ENCODE measurements at regions not wholly inside any gene's neighbourhood (a gene's known extent, or its start where the extent isn't known, plus 50 kb on each side); places are given as distances from the start of the nearest gene placed in this dataset.
"Not testable (repeated sequence)": the region's sequence is repeated elsewhere in the genome, so short reads cannot be mapped to it uniquely, and the experiment has no call there.

DNA sequence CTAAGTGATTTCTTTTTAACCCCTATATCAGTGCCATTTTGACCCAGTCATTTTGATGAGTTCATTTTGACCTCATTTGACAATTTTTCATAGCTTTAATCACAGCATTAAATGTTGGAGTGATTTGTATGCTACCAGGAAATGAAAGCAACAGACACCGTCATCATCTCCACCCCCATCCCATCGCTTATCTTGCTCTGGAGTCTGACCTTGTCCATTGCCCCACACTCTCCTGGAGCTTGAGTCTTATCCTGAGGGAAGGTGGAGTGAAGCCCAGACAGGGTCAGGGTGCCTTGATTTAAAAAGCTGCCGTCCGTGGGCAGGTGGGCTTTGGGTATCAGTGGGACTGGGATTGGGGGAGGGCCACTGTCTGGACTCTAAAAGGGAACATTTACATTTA lies 94.7 kb upstream of the JCAD start:
- H3K9me3 Mint-ChIP-seq, result peaks cover 4% of the 10 kb centered on the region; the same call in 1 of the 2 replicates
- H3K4me1 Mint-ChIP-seq (ENCODE audit: low read depth), result peaks cover 33% of the 10 kb centered on the region
- TF ChIP-seq, protein P1, sequence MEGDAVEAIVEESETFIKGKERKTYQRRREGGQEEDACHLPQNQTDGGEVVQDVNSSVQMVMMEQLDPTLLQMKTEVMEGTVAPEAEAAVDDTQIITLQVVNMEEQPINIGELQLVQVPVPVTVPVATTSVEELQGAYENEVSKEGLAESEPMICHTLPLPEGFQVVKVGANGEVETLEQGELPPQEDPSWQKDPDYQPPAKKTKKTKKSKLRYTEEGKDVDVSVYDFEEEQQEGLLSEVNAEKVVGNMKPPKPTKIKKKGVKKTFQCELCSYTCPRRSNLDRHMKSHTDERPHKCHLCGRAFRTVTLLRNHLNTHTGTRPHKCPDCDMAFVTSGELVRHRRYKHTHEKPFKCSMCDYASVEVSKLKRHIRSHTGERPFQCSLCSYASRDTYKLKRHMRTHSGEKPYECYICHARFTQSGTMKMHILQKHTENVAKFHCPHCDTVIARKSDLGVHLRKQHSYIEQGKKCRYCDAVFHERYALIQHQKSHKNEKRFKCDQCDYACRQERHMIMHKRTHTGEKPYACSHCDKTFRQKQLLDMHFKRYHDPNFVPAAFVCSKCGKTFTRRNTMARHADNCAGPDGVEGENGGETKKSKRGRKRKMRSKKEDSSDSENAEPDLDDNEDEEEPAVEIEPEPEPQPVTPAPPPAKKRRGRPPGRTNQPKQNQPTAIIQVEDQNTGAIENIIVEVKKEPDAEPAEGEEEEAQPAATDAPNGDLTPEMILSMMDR (IDR thresholded peaks at IDR 0.05), result no peak
- peaks cover 9% of the 10 kb centered on the region for H3K27me3 Mint-ChIP-seq (ENCODE audit: insufficient read depth)
- DNase-seq, result no peak
- H3K27ac Mint-ChIP-seq, result no peak overlapping the region
- H3K36me3 Mint-ChIP-seq (ENCODE audit: low read depth), result peaks cover 7% of the 10 kb centered on the region; the same call in 1 of the 2 replicates
- H3K4me3 Mint-ChIP-seq, result no peak overlapping the region

GRCh38 chr10:30151581-30152389 lies 92.4 kb upstream of the JCAD start:
- Mint-ChIP-seq H3K27me3 (ENCODE audit: insufficient read depth) (peaks cover 3% of the 10 kb centered on the region), H3K4me3 (no peak overlapping the region), H3K4me1 (ENCODE audit: low read depth) (peaks cover 26% of the 10 kb centered on the region), H3K36me3 (ENCODE audit: low read depth) (peaks cover 7% of the 10 kb centered on the region; the same call in 1 of the 2 replicates), H3K27ac (peak overlapping the region; percentile 83), H3K9me3 (no peaks in the 10 kb centered on the region)
- peak; percentile 86 for DNase-seq
- TF ChIP-seq, protein P1 (IDR thresholded peaks at IDR 0.05), result peak; percentile 33

DNA sequence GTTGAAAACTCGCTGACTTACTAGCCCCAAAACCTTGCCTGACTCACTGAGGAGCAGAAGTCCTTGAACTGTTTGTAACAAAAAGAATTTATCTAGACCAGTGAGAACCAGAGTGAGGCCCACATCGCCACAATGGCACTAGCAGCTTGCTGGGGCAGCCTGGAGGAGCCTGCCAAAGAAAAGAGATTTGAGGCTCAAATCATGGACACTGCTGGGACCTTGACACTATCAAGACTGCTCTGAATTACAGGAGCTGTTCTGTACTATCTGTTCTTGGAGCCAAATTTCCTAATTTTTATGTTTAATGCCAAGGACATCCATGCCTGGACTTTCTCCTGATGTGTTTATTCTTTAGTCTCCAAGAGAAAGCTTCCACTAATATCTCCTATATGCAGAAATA lies 82.0 kb upstream of the JCAD start:
- Mint-ChIP-seq H3K36me3 (ENCODE audit: low read depth) (peaks cover 8% of the 10 kb centered on the region; the same call in 1 of the 2 replicates), H3K27me3 (ENCODE audit: insufficient read depth) (peaks cover 20% of the 10 kb centered on the region), H3K4me1 (ENCODE audit: low read depth) (no peaks in the 10 kb centered on the region), H3K9me3 (peaks cover 4% of the 10 kb centered on the region; the same call in 1 of the 2 replicates), H3K4me3 (no peak overlapping the region), H3K27ac (no peak overlapping the region)
- TF ChIP-seq, protein P1 (IDR thresholded peaks at IDR 0.05), result no peak
- no peak for DNase-seq

DNA sequence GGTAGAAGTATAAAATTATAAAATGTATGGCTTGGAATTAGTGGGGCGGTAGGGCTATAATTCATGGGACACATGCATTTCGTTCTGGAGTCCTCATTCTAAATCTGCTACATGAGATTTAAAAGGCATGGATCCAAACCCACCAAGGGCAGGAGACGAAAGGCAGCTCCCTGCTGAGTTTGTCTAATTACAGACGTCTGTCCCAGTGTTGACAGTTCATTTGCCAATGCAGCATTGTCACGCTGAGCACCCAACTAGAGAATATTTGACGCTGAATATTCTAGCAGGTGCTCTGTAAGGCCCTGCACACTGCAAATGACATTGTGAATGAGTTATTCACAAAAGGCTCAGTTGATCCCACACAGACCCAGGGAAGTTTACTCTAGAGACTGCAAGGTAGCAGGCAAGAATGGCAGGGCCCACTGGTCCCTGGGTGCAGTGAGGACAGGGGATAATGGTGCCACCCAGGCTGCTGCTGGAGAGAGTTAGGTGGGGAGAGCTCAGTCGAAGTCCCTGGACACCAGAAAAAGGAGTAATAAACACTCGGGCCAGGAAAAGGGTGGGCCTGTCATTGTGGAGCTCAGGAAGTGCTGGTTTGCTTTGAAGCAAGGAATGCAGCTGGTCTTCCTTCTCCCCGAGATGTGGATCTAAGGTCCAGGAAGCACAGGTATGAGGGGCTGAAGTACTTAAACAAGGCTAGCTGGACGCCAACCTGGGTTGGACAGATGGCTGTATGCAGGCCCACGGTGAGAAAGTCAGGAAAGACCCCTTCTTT lies 75.0 kb upstream of the JCAD start:
- TF ChIP-seq, protein P1 (IDR thresholded peaks at IDR 0.05), result no peak
- Mint-ChIP-seq H3K27ac (no peak overlapping the region), H3K36me3 (ENCODE audit: low read depth) (no peaks in the 10 kb centered on the region), H3K4me3 (no peak overlapping the region), H3K4me1 (ENCODE audit: low read depth) (no peaks in the 10 kb centered on the region), H3K27me3 (ENCODE audit: insufficient read depth) (peaks cover 17% of the 10 kb centered on the region), H3K9me3 (no peaks in the 10 kb centered on the region)
- DNase-seq, result no peak

GRCh38 chr10:30133198-30133597 lies 73.8 kb upstream of the JCAD start:
- Mint-ChIP-seq H3K36me3 (ENCODE audit: low read depth) (no peaks in the 10 kb centered on the region), H3K4me3 (no peak overlapping the region), H3K27ac (no peak overlapping the region), H3K27me3 (ENCODE audit: insufficient read depth) (peaks cover 17% of the 10 kb centered on the region), H3K4me1 (ENCODE audit: low read depth) (no peaks in the 10 kb centered on the region), H3K9me3 (no peaks in the 10 kb centered on the region)
- TF ChIP-seq, protein P1 (IDR thresholded peaks at IDR 0.05), result no peak
- no peak for DNase-seq

DNA sequence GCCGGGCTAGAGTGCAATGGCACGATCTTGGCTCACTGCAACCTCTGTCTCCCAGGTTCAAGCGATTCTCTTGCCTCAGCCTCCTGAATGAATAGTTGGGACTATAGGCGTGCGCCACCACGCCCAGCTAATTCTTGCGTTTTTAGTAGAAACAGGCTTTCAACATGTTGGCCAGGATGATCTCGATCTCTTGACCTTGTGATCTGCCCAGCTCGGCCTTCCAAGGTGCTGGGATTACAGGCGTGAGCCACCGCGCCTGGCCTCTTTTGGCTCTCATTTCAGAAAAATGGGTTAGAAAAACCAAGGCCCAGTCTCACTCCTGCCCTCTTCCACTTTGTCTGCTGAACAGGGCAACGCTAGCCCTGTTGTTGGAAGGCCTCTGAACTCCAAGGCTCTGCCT lies 72.0 kb upstream of the JCAD start:
- peaks cover 22% of the 10 kb centered on the region for H3K27me3 Mint-ChIP-seq (ENCODE audit: insufficient read depth)
- DNase-seq, H3K9me3 Mint-ChIP-seq: not testable (repeated sequence)

GRCh38 chr10:30129326-30129725 lies 69.9 kb upstream of the JCAD start:
- not testable (repeated sequence) for H3K36me3 Mint-ChIP-seq (ENCODE audit: low read depth); H3K4me3 Mint-ChIP-seq; DNase-seq; H3K27ac Mint-ChIP-seq; H3K4me1 Mint-ChIP-seq (ENCODE audit: low read depth); H3K9me3 Mint-ChIP-seq
- peaks cover 20% of the 10 kb centered on the region for H3K27me3 Mint-ChIP-seq (ENCODE audit: insufficient read depth)

More for the DNA sequence above, 72.0 kb upstream of the JCAD start:
- H3K4me1 Mint-ChIP-seq (ENCODE audit: low read depth); H3K4me3 Mint-ChIP-seq; H3K36me3 Mint-ChIP-seq (ENCODE audit: low read depth); H3K27ac Mint-ChIP-seq: not testable (repeated sequence)
